ENCODE measurements at regions not wholly inside any gene's neighbourhood (a gene's known extent, or its start where the extent isn't known, plus 50 kb on each side); places are given as distances from the start of the nearest gene placed in this dataset.
"Not testable (repeated sequence)": the region's sequence is repeated elsewhere in the genome, so short reads cannot be mapped to it uniquely, and the experiment has no call there.

DNA sequence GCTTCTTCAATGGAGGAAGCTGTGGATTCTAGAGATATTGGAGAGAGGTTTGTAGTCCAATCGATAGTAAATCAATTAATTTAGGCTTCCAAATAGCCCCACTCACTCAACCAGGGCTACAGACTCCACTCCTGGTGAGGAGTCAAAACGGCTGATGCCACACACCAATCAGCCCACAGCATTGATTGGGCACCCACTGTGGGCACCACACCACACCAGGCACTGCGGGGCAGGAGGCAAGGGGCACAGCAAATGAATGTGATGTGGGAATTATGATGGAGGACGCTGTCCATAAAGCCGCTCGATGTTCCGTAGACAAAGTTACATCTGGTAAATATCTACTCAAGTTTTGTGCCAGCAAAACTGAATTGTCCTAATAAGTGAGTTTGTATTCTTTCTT lies 547.3 kb upstream of the CADM1 start:
- H3K4me3 ChIP-seq (ENCODE audit: low read length), result no peak overlapping the region

DNA sequence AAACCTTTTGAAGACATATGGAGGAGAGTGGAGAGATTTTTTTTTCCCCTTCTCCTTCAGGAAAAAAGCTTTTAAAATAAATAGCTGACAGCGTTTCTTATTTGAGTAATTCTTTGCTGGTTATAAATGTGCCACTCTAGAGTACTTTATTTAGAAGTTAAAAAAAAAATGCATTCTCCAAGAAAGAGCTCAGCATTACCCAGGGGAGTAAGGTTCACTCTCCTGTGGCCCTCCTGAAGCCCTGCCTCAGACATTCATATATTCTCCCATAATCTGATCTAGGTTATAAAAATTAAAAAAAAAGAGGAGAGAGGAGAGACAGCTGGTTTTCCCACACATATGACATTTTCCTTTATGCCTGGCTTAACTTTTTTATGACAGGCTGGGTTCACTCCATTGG lies 545.2 kb upstream of the CADM1 start:
- no peak for TF ChIP-seq ZNF274 (IDR thresholded peaks at IDR 0.05; ENCODE audit: low read depth, low read length)
- H3K4me3 ChIP-seq (ENCODE audit: low read length), result no peak overlapping the region

More for the DNA sequence above, 547.3 kb upstream of the CADM1 start:
- no peak for TF ChIP-seq ZNF274 (IDR thresholded peaks at IDR 0.05; ENCODE audit: low read depth, low read length)

DNA sequence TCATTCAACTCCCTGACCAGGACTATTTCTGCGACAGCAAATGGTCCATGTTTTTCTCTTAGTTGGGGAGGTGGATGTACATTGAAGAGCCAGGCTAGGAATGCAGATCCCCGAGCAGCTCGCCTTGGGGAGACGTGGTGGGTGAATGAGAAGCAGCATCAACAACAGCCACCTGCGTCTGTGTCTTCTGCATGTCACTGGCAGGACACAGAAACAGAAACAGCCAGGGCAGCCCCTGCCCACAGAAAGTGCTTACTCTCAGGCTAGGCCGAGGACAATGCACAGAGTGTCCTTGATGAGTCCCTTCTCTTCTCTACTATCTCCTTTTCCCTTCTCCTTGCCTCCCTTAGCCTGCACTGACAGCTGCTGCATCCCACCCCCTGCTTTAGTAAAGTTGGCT lies 541.9 kb upstream of the CADM1 start:
- TF ChIP-seq ZNF274 (IDR thresholded peaks at IDR 0.05; ENCODE audit: low read depth, low read length), result no peak
- H3K4me3 ChIP-seq (ENCODE audit: low read length), result no peak overlapping the region

DNA sequence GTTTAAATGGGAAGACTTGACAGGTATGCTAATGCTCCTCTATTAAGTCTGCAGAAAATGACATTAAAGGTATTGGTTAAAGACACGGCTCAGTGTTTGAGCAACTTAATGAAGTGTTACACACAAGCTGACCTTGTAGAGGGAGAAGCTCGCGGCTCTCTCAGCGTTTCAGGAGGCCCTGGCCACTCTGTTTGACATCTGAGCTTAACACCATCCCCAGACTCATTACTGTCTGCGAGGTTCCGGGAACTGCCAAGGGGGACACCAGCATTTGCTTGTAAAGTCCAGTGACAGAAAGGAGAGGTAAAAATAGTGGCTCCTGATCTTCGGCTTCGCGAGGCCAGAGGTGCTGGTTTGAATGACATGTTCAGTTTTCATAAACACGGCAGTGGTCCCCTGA lies 540.7 kb upstream of the CADM1 start:
- no peak for TF ChIP-seq ZNF274 (IDR thresholded peaks at IDR 0.05; ENCODE audit: low read depth, low read length)
- H3K4me3 ChIP-seq (ENCODE audit: low read length), result no peak overlapping the region

DNA sequence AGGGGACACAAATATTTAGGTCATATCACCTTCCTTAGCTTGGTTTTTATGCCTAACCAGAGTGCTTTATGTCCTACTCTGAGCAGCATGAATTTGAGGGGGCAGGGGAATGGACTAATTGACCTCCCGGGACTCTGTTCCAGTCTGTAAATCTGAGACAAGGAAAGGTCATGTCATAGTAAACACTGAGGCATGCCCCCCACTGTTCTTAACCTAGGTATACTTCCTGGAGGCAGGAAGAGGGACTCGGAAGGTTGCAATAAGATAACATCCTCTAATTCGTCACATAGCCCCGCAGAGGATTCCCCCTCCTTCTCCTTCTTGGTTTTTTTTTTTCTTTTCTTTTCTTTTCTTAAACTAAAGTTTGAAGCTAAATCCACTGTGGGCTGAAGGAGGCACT lies 540.3 kb upstream of the CADM1 start:
- no peak overlapping the region for H3K4me3 ChIP-seq (ENCODE audit: low read length)
- no peak for TF ChIP-seq ZNF274 (IDR thresholded peaks at IDR 0.05; ENCODE audit: low read depth, low read length)

DNA sequence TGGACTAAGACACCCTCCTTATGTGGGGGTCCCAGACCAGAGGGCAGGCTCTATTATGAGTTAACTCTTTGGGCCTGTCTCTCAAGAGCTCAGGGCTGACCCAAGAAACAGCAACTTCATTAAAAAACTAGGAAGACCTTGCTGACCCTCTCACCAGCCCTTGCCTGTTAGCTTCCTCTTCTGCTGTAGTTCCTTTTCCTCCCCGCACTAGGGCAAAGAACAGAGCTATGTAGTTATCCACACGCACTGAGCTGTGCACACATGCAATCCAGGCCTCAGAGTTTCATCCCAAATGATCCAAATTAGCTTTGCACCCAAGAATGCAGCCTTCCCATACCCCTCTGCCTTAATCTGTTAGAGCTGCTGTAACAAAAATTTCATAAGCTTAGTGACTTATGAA lies 539.6 kb upstream of the CADM1 start:
- H3K4me3 ChIP-seq (ENCODE audit: low read length), result no peak overlapping the region
- no peak for TF ChIP-seq ZNF274 (IDR thresholded peaks at IDR 0.05; ENCODE audit: low read depth, low read length)

DNA sequence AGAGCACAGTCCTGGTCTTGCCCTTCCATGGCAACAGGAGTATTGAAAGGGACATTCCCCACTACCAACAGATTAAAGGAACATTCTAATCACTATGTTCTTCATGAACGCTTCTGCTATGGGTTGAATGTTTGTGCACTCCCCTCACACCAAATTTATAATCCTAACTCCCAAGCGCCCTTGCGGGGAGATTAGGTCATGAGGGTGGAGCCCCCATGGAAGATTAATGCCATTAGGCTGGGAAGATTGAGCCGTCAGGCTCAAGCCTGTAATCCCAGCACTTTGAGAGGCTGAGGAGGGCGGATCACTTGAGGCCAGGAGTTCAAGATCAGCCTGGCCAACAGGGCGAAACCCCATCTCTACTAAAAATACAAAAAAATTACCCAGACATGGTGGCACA lies 538.8 kb upstream of the CADM1 start:
- H3K4me3 ChIP-seq (ENCODE audit: low read length), result not testable (repeated sequence)

DNA sequence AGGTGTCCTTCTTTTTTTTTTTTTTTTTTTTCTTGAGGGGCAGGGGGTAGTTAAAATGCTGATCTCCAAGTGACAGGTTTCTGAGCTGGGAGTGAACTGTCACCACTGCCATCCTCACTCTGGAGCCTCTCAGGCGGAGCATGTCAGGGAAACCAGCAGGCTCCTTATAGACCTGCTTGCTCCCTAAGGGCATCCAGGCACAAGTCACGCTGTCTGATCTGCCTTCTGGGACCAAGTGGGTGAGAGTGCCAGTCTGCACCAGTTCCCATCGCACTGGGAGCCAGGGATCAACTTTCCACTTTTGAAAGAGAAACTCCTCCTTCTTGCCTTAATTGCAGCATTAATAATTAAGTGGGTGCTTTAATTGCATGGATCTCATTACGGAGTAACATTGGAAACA lies 537.9 kb upstream of the CADM1 start:
- no peak for TF ChIP-seq ZNF274 (IDR thresholded peaks at IDR 0.05; ENCODE audit: low read depth, low read length)
- no peak overlapping the region for H3K4me3 ChIP-seq (ENCODE audit: low read length)

DNA sequence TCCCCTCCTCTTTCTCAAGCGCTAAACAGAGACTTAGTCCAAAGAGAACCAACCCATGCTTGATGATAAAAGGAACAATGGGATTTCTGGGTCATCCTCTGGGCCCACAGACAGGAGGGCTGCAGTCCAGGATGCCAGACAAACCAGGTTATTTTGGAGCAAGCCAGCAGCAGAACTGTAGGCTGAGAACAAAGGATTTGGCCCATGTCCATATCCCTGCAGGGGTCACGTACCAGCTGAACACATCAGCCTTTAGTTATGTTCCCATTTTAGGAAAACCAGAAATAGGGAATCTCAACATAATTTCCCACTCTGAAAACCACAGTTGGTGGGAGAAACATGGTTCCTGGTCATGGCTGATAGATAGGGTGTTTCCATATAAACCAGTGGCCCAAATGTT lies 533.6 kb upstream of the CADM1 start:
- TF ChIP-seq ZNF274 (IDR thresholded peaks at IDR 0.05; ENCODE audit: low read depth, low read length), result no peak
- H3K4me3 ChIP-seq (ENCODE audit: low read length), result no peak overlapping the region

DNA sequence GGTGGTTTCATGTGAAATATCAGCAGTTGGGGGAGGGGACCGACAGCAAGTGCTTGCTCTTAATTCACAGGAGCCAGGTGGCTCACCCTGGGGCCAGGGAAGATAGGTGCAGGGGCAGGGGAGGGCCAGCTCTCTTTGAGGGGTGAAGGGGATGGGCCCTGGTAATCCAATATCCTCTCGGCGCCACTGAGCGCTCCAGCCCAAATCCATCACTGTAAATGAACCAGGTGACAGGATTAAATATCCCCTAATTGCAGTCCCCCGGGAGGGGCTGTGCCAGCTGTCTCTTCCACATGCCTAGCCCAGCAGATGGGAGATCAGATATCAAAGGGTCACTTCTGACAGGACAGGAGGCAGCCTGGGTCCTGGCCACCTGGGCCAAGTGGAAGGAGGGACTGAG lies 531.8 kb upstream of the CADM1 start:
- no peak for TF ChIP-seq ZNF274 (IDR thresholded peaks at IDR 0.05; ENCODE audit: low read depth, low read length)

DNA sequence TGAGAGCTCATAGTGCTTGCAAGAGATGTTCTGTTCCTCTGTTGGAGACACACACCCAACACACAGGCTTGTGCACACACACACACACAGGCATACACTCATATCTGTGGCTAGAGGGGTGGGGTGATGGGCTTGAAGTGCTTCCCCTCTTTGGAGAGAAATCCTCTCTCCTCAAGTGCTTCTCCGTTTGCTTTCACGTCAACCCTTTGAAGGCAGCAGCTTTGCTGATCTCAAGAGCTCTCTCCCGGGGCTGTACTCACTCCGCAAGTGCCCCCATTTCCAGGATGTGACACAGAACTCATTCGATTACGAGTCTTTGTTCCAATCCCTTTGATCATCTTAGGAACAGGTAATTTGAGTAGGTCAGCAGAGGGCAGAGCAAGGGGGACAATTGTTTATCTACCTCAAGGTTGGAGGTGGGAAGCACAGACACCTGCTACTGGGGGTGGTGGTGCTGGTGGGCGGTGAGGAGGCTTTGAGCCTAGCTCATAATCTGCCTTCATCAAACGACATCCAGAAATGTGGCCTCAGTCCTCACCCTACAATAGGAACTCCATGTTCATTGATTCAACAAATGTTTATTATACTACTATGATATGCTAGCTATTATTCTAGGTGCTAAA lies 529.8 kb upstream of the CADM1 start:
- no peak overlapping the region for H3K4me3 ChIP-seq (ENCODE audit: low read length)
- no peak for TF ChIP-seq ZNF274 (IDR thresholded peaks at IDR 0.05; ENCODE audit: low read depth, low read length)

More for the DNA sequence above, 531.8 kb upstream of the CADM1 start:
- no peak overlapping the region for H3K4me3 ChIP-seq (ENCODE audit: low read length)

DNA sequence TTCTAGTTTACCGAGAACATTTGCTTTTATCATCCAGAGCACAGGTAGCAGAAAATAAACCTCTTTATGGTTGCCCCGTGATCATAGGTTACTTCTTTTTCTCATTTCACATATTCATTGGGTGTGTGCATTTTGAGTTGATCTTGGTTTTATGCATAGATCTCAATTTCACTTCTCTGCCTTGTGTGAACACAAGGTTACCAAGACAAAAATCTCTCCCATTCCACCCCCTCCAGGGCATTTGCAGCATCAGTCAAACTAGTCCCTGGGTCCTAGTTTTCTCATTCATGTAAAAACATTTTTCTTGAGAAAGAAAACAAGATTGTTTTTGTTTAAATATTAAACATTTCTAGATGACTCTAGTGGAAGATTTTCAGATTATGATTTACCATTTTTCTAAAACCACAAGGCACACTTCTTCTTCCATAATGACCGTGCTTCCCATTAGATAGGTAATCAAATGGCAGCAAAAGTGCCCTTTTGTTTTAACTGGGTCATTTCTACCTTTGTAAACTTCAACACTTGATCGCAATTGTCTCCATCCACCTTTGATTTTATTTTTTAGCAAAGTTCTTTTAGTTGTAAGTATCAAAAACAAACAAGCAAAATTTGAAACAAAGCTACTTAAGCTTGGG lies 526.6 kb upstream of the CADM1 start:
- no peak overlapping the region for H3K4me3 ChIP-seq (ENCODE audit: low read length)
- no peak for TF ChIP-seq ZNF274 (IDR thresholded peaks at IDR 0.05; ENCODE audit: low read depth, low read length)

DNA sequence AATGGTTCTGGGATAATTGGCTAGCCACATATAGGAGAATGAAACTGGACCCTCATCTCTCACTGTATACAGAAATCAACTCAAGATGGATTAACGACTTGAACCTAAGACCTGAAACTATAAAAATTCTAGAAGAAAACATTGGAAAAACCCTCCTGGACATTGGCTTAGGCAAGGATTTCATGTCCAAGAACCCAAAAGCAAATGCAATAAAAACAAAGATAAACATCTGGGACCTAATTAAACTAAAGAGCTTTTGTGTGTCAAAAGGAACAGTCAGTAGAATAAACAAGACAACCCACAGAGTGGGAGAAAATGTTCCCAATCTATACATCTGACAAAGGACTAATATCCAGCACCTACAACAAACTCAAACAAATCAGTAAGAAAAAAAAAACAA lies 524.3 kb upstream of the CADM1 start:
- not testable (repeated sequence) for H3K4me3 ChIP-seq (ENCODE audit: low read length)

DNA sequence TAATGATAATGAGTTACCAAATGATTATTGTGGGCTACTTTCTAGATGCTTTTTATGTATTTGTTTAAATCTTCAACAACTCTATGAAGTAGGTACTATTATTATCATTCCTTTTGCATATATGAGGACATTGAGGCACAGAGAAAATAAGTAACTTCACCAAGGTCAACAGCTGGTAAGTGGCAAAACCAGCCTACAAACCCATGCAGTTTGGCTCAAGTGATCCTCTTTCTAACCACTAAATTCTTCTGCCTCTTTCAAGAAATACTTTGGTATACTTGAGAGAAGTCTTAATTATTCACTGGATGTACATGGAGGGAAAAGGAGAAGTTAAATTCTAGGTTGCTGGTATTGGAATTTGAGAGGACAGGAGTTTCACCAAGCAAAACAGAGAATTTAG lies 495.2 kb upstream of the CADM1 start:
- no peak overlapping the region for H3K4me3 ChIP-seq (ENCODE audit: low read length)
- no peak for TF ChIP-seq ZNF274 (IDR thresholded peaks at IDR 0.05; ENCODE audit: low read depth, low read length)

DNA sequence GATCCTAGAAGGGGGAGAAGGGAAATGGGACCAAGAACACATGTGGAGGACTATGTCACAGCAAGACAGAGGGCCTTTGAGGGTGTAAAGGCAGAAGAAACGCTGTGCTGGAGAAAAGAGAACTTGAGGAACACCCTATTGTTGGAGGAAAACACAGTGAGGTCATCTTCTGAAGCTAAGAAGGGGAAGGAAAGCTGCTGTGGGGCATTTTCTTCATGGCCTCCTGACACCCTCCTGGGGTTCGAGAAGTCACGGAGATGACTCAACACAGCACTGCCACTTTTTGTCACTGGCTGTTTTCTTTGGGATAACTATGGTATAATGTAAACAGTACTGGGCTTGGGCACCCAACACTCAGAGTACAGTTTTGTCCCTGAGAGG lies 492.6 kb upstream of the CADM1 start:
- H3K4me3 ChIP-seq (ENCODE audit: low read length), result no peak overlapping the region
- no peak for TF ChIP-seq ZNF274 (IDR thresholded peaks at IDR 0.05; ENCODE audit: low read depth, low read length)

All from GM08714 (cell line).